ENCODE measurements at regions not wholly inside any gene's neighbourhood (a gene's known extent, or its start where the extent isn't known, plus 50 kb on each side); places are given as distances from the start of the nearest gene placed in this dataset.

GRCh38 chr2:15724235-15724634, 132.6 kb downstream of the DDX1 start:
- Histone ChIP-seq H3K27ac (ENCODE audit: extremely low read depth, low read depth, low read length) (no peak overlapping the region), H3K4me1 (ENCODE audit: control insufficient read depth, insufficient read depth, low read length) (no peaks in the 10 kb centered on the region), H3K4me3 (ENCODE audit: low read depth, low read length) (no peak overlapping the region), H3K36me3 (ENCODE audit: control insufficient read depth in 2 of 2, insufficient read depth in 1 of 2, low read length in 2 of 2) (no peaks in the 10 kb centered on the region), H3K9me3 (ENCODE audit: control insufficient read depth, insufficient read depth, low read depth, low read length) (no peaks in the 10 kb centered on the region)
- ChIA-PET CTCF (no interaction called here), POLR2A (no interaction called here)
- TF ChIP-seq ZBTB21 (tag by site-specific recombination; IDR thresholded peaks at IDR 0.05), result no peak
- no peak for TF ChIP-seq ZNF513 (tag by site-specific recombination; IDR thresholded peaks at IDR 0.05)
- TF ChIP-seq ZNF2 (tag by site-specific recombination; IDR thresholded peaks at IDR 0.05), result no peak
- TF ChIP-seq ZNF48 (tag by site-specific recombination; IDR thresholded peaks at IDR 0.05), result no peak
- no peak for TF ChIP-seq PRDM1 (tag by site-specific recombination; IDR thresholded peaks at IDR 0.05)
- TF ChIP-seq ZNF843 (tag by site-specific recombination; IDR thresholded peaks at IDR 0.05), result no peak
- no peak for TF ChIP-seq KLF10 (tag by site-specific recombination; IDR thresholded peaks at IDR 0.05)
- TF ChIP-seq SCRT2 (tag by site-specific recombination; IDR thresholded peaks at IDR 0.05), result no peak
- TF ChIP-seq ZNF354C (tag by site-specific recombination; IDR thresholded peaks at IDR 0.05; ENCODE audit: borderline replicate concordance, low read depth), result no peak
- TF ChIP-seq BCL11A (tag by site-specific recombination; IDR thresholded peaks at IDR 0.05; ENCODE audit: low read depth), result no peak
- no peak for TF ChIP-seq ZNF324 (tag by site-specific recombination; IDR thresholded peaks at IDR 0.05)
- no peak for TF ChIP-seq ZNF768 (tag by site-specific recombination; IDR thresholded peaks at IDR 0.05)
- TF ChIP-seq ZNF23 (tag by site-specific recombination; IDR thresholded peaks at IDR 0.05; ENCODE audit: borderline replicate concordance), result no peak
- no peak for TF ChIP-seq ZNF624 (tag by site-specific recombination; IDR thresholded peaks at IDR 0.05)
- TF ChIP-seq WT1 (tag by site-specific recombination; IDR thresholded peaks at IDR 0.05), result no peak
- TF ChIP-seq ZNF518A (tag by site-specific recombination; conservative IDR thresholded peaks at IDR 0.05; ENCODE audit: low read depth), result no peak
- no peak for TF ChIP-seq ZSCAN30 (tag by site-specific recombination; IDR thresholded peaks at IDR 0.05)
- no peak for TF ChIP-seq KLF1 (tag by site-specific recombination; IDR thresholded peaks at IDR 0.05)

- H3K4me3 ChIP-seq (ENCODE audit: low read depth, low read length), result no peak overlapping the region
- TF ChIP-seq ZNF518A (tag by site-specific recombination; conservative IDR thresholded peaks at IDR 0.05; ENCODE audit: low read depth) (no peak), TRIM28 (IDR thresholded peaks at IDR 0.05; ENCODE audit: borderline replicate concordance, low read length) (no peak), KLF16 (tag by site-specific recombination; IDR thresholded peaks at IDR 0.05) (no peak)
- ChIA-PET CTCF (interaction anchor here (1.1 kb wide), 1 partner anchor 16 kb away, joined by 3 read pairs; no protein-coding TSS in a partner anchor), POLR2A (no interaction called here)
- no peaks in the 10 kb centered on the region; the same call in 1 of the 2 replicates for H3K4me1 ChIP-seq (ENCODE audit: control insufficient read depth, insufficient read depth, low read length)
- no peaks in the 10 kb centered on the region for H3K36me3 ChIP-seq (ENCODE audit: control insufficient read depth in 2 of 2, insufficient read depth in 1 of 2, low read length in 2 of 2)
- no peaks in the 10 kb centered on the region for H3K9me3 ChIP-seq (ENCODE audit: control insufficient read depth, insufficient read depth, low read depth, low read length)
- no peak overlapping the region for H3K27ac ChIP-seq (ENCODE audit: extremely low read depth, low read depth, low read length)
Observed at GRCh38 chr2:15725101-15725781, 133.6 kb downstream of the DDX1 start.
